ENCODE measurements at regions not wholly inside any gene's neighbourhood (a gene's known extent, or its start where the extent isn't known, plus 50 kb on each side); places are given as distances from the start of the nearest gene placed in this dataset.

DNA sequence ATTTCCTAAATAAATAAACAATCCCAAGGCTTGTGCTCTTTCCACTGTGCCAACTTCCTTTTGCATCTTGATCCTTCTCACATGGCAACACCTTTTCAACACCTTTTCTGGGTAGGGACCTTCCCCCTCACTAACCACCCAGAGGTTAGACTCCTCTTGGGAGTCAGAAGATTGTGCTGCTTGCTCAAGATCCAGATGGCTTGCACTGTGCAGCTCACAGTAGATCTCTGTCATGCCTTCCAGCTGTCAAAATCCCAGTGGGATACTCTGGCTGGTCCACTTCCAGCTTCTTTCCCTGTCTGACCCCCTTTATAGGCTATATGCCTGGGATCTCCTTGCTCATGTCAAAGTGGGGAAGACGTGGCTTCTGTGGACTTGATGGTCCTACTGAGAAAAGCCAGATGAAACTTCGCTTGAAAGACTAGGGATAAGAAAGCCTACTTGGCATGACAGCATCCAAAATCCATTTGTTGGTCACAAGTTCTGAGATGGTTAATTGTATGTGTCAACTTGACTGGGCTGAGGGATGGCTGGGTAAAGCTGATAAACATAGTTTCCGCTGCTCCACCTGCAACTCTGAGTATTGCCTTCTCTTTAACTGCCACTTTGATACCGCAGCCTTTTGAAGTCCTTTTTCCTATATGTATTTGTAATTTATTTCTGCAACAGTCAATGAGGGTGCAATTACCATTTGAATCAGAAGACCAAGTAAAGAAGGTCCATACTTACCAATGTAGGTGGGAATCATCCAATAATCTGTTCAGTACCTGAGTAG lies 74.5 kb downstream of the S1PR1 start (continued):
- TF ChIP-seq, protein P1, sequence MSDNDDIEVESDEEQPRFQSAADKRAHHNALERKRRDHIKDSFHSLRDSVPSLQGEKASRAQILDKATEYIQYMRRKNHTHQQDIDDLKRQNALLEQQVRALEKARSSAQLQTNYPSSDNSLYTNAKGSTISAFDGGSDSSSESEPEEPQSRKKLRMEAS (IDR thresholded peaks at IDR 0.05) = no peak
- TF ChIP-seq ATM (IDR thresholded peaks at IDR 0.05; ENCODE audit: borderline replicate concordance) (no peak), SIX1 (CRISPR knock-in tag; IDR thresholded peaks at IDR 0.05; ENCODE audit: borderline replicate concordance) (no peak)
- TF ChIP-seq, protein P2, sequence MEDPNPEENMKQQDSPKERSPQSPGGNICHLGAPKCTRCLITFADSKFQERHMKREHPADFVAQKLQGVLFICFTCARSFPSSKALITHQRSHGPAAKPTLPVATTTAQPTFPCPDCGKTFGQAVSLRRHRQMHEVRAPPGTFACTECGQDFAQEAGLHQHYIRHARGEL (CRISPR knock-in tag; IDR thresholded peaks at IDR 0.05) = no peak

DNA sequence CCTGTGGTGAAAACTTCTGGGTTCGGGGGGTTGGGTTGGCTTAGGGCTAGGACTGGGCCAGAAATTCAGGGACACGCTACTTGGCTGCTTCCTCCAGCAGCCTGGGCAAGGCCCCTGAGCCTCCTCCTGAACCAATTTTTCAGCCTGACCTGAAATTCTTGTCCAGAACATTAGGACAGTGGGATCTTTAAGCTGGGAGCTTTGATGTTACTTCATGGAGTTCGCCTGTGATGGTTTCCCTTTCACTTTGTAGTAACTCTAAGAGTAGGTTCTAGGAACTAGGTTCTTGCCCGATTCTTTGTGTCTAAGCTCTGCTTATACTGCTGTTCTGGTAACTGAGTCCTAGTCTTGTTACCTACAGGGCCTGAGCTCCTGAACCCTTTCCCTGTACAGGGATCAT lies 75.3 kb downstream of the S1PR1 start:
- ATAC-seq = no peak
- Histone ChIP-seq H3K27ac (ENCODE audit: extremely low read length, insufficient read depth, low read length) (no peak overlapping the region), H3K27me3 (ENCODE audit: control insufficient read depth in 1 of 2, insufficient read depth in 2 of 2, low read length in 2 of 2) (peaks cover 1 to 53% of the 10 kb centered on the region in 2 experiments; a peak in 2 of 5 replicates), H2AFZ (ENCODE audit: low read length) (no peak overlapping the region), H3K79me2 (ENCODE audit: insufficient read depth, low read length) (no peaks in the 10 kb centered on the region), H3K36me3 (replicated peaks in 1 of 2; ENCODE audit: control insufficient read depth in 1 of 2, insufficient read depth in 2 of 2, low read length in 2 of 2) (no peaks in the 10 kb centered on the region), H3K9ac (ENCODE audit: insufficient read depth, low read depth, low read length) (no peak overlapping the region), H3K4me3 (replicated peaks in 1 of 3; ENCODE audit: insufficient read depth in 1 of 3, low read depth in 2 of 3, low read length in 3 of 3) (no peak overlapping the region), H3K4me1 (ENCODE audit: insufficient read depth, low read length) (peaks cover 10% of the 10 kb centered on the region; the same call in 1 of the 2 replicates), H3K4me2 (ENCODE audit: low read depth, low read length) (peak overlapping the region; percentile 36; the same call in 1 of the 2 replicates), H4K20me1 (ENCODE audit: insufficient read depth, low read length) (no peaks in the 10 kb centered on the region), H3K9me3 (ENCODE audit: low read length) (no peaks in the 10 kb centered on the region)
- DNase-seq (ENCODE audit: low spot score) = no peak
- FAIRE-seq = no peak
- ChIA-PET CTCF (ENCODE audit: low intra/inter-chr PET ratio, low total read pairs) (no interaction called here), POLR2A (no interaction called here)
- TF ChIP-seq HDAC2 (CRISPR knock-in tag; IDR thresholded peaks at IDR 0.05) = no peak
- TF ChIP-seq, protein P3, sequence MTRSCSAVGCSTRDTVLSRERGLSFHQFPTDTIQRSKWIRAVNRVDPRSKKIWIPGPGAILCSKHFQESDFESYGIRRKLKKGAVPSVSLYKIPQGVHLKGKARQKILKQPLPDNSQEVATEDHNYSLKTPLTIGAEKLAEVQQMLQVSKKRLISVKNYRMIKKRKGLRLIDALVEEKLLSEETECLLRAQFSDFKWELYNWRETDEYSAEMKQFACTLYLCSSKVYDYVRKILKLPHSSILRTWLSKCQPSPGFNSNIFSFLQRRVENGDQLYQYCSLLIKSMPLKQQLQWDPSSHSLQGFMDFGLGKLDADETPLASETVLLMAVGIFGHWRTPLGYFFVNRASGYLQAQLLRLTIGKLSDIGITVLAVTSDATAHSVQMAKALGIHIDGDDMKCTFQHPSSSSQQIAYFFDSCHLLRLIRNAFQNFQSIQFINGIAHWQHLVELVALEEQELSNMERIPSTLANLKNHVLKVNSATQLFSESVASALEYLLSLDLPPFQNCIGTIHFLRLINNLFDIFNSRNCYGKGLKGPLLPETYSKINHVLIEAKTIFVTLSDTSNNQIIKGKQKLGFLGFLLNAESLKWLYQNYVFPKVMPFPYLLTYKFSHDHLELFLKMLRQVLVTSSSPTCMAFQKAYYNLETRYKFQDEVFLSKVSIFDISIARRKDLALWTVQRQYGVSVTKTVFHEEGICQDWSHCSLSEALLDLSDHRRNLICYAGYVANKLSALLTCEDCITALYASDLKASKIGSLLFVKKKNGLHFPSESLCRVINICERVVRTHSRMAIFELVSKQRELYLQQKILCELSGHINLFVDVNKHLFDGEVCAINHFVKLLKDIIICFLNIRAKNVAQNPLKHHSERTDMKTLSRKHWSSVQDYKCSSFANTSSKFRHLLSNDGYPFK (CRISPR knock-in tag; IDR thresholded peaks at IDR 0.05; ENCODE audit: borderline replicate concordance) = no peak
- TF ChIP-seq MAFF (IDR thresholded peaks at IDR 0.05; ENCODE audit: low read depth, low read length) = no peak
- TF ChIP-seq, protein P4, sequence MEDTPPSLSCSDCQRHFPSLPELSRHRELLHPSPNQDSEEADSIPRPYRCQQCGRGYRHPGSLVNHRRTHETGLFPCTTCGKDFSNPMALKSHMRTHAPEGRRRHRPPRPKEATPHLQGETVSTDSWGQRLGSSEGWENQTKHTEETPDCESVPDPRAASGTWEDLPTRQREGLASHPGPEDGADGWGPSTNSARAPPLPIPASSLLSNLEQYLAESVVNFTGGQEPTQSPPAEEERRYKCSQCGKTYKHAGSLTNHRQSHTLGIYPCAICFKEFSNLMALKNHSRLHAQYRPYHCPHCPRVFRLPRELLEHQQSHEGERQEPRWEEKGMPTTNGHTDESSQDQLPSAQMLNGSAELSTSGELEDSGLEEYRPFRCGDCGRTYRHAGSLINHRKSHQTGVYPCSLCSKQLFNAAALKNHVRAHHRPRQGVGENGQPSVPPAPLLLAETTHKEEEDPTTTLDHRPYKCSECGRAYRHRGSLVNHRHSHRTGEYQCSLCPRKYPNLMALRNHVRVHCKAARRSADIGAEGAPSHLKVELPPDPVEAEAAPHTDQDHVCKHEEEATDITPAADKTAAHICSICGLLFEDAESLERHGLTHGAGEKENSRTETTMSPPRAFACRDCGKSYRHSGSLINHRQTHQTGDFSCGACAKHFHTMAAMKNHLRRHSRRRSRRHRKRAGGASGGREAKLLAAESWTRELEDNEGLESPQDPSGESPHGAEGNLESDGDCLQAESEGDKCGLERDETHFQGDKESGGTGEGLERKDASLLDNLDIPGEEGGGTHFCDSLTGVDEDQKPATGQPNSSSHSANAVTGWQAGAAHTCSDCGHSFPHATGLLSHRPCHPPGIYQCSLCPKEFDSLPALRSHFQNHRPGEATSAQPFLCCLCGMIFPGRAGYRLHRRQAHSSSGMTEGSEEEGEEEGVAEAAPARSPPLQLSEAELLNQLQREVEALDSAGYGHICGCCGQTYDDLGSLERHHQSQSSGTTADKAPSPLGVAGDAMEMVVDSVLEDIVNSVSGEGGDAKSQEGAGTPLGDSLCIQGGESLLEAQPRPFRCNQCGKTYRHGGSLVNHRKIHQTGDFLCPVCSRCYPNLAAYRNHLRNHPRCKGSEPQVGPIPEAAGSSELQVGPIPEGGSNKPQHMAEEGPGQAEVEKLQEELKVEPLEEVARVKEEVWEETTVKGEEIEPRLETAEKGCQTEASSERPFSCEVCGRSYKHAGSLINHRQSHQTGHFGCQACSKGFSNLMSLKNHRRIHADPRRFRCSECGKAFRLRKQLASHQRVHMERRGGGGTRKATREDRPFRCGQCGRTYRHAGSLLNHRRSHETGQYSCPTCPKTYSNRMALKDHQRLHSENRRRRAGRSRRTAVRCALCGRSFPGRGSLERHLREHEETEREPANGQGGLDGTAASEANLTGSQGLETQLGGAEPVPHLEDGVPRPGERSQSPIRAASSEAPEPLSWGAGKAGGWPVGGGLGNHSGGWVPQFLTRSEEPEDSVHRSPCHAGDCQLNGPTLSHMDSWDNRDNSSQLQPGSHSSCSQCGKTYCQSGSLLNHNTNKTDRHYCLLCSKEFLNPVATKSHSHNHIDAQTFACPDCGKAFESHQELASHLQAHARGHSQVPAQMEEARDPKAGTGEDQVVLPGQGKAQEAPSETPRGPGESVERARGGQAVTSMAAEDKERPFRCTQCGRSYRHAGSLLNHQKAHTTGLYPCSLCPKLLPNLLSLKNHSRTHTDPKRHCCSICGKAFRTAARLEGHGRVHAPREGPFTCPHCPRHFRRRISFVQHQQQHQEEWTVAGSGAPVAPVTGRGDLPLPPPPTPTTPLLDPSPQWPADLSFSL (CRISPR knock-in tag; IDR thresholded peaks at IDR 0.05) = no peak
- TF ChIP-seq ZNF781 (CRISPR knock-in tag; IDR thresholded peaks at IDR 0.05; ENCODE audit: borderline replicate concordance, not compliant biosample characterization) = no peak
- TF ChIP-seq TBX2 (CRISPR knock-in tag; IDR thresholded peaks at IDR 0.05; ENCODE audit: borderline replicate concordance) = no peak
- BruUV-seq (replicated peaks) = no TSS peak
- WGBS (ENCODE audit: low lambda C conversion rate) = 0% methylated on average over 3 of the region's 4 CpGs
- intact Hi-C loops (cut with micrococcal nuclease; ENCODE audit: unreplicated experiment) (no loop called here), in situ Hi-C loops (cut with HindIII; ENCODE audit: extremely low pct_ligation_motif_present, low pct_unique_long_range_greater_than_20kb) (loop anchor here (5.0 kb wide), 1 partner anchor 45 kb away; no protein-coding TSS in a partner anchor)

All from HepG2 (cell line).